Amniotic stem cell (primary cell): ENCODE measurements at regions not wholly inside any gene's neighbourhood (a gene's known extent, or its start where the extent isn't known, plus 50 kb on each side); places are given as distances from the start of the nearest gene placed in this dataset.
"Not testable (repeated sequence)": the region's sequence is repeated elsewhere in the genome, so short reads cannot be mapped to it uniquely, and the experiment has no call there.

Experiments
- DNase-seq: peaks from one replicate; lab custom pipeline; 2025; lab: John Stamatoyannopoulos, UW

DNA sequence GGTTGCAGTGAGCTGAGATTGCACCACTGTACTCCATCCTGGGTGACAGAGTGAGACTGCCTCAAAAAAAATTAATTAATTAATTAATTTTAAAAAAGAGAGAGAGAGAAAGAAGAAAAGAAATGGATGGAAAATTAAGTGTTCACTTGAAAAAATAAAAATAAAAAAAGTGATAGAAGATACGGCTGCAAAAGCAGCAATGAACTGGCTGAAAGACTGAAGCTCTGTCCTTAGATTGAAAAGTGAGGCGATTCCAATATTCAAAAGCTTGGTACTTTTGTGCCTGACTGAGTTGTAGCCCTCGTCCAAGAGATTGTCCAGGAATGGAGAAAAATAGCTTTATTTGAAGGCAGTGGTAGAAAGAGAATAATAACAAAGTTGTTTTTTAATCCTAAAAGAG is 154.6 kb downstream of the ADSS2 start:
- DNase-seq, result no peak

DNA sequence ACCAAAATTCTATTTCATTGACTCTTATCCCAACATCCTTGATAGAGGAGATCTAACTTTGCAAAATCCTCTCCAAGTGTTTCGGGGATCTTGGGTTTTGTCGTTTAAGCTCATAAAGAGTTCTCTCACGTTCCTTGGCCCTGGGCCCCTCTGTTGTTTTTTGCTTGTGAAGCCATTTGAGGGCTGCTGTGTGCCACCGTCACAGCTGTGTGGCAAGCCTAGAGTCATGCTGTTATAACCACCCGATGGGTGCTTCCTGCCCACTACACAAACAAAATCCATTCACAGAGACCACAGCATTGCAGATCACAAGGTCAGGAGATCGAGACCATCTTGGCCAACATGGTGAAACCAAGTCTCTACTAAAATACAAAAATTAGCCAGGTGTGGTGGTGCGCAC is 154.1 kb downstream of the ADSS2 start:
- no peak for DNase-seq

DNA sequence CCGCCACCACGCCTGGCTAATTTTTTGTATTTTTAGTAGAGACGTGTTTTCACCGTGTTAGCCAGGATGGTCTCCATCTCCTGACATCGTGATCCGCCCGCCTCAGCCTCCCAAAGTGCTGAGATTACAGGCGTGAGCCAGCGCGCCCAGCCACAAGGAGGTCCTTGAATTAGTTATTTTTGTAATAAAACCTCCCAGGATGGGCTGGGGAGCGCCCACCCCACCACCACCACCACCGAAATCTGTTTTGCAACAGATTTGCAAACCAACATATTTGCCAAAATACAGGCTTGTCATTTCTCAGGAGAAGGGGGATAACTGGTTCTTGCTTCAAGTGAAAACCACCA is 151.7 kb downstream of the ADSS2 start:
- DNase-seq, result not testable (repeated sequence)

DNA sequence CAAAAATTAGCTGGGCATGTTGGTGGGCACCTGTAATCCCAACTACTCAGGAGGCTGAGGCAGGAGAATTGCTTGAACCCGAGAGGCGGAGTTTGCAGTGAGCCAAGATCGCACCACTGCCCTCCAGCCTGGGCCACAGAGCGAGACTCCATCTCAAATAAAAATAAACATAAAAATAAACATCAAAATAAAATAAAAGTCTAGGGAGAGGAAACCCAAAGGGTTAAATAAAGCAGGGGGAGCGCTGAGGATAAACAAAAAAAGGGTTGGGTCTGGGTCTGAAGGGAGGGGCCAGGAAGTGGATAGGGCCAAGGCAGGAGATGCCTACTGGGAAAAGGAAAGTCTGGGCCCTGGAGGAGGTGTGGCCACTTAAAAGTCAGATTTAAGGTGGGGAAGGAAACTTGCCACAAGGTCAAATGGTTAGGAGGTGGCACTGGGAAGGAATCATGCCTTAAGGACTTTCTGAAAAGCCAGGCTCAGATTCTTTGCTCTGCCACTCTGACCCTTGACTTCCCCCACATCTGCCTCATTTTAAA is 150.0 kb downstream of the ADSS2 start:
- DNase-seq, result no peak

DNA sequence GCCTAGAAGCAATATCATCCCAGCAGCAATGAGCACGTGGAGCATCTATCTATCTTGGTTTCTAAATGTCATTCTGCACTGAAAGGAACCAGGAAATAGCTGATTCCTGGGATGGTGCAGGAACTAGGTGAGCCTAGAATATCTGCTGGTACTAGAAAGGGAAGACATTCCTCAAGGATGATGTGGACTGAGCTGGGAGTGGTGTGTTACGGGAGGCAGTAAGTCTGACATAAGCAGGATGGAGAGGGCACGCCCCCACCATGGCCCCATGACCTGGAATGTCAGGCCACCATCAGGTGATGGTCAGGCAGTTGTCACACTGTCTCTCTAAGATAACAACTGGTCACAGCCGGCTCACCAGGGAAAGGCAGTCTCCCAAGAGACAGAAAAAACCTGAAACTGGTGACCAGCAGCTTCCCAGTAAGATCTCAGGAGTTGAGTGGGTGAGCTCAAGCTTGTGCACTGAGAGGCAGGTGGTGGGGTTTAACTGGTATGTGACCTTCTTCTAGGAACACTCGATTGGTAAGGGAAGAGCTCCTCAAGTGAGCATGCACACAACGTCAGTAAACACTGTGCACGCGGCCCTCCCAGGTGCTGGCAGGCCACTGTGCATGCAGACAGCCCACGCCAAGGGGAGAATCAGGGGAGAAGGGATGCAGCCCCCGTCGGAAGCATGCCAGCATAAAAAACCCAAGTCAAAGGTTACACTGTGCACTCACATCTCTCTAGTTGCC is 148.7 kb downstream of the ADSS2 start:
- DNase-seq, result no peak

DNA sequence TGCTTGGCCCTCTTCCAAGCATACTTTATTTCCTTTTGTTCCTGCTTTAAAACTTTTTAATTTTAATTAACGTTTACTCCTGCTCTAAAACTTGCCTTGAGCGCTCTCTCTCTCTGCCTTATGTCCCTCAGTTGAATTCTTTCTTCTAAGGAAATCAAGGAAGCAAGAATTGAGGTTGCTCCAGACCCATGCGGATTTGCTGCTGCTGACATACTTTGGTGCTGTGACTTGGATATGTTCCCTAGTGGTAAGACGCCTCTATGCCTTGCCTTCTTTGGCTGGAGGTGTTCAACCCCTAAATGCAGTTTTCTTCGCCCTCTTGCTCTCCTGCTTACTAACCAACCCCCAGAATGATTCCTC is 148.1 kb downstream of the ADSS2 start:
- DNase-seq, result no peak

DNA sequence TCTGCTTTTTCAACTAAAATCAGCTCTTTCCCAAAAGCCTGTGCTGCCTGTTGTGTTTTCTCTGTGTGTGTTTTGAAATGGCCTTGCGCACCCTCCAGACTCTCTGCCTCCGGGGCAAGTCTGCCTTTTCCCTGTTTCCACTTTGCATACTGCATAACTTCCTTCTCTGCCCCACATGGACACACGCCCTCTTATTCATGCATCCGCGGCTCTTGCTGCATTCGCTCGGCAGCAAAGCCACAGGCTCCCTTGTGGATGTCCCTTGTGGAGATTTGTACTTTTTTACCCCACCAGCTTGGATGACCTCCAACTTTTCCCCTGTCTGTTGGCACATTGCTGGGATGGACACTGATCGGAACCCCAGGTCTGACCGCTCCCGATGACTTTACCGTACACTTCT is 147.6 kb downstream of the ADSS2 start:
- DNase-seq, result no peak

DNA sequence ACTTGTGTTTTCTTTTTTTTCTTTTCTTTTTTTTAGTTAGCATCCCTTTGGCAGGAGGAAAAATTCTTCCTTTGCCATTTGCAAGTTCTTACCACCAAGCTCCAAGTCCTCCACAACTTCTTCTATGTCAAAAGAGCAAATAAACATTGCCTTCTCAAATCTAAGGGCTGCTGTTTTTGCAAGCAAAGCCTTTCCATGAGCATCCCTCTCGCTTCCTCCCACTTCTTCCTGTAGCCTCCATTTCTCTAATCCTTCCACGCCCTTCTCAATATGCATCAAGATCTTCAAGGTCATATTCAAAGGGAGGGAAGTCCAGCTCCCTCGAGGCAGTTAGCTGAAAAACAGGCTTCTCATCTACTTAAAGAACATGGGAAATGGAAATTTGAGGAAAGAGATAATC is 147.1 kb downstream of the ADSS2 start:
- DNase-seq, result no peak

DNA sequence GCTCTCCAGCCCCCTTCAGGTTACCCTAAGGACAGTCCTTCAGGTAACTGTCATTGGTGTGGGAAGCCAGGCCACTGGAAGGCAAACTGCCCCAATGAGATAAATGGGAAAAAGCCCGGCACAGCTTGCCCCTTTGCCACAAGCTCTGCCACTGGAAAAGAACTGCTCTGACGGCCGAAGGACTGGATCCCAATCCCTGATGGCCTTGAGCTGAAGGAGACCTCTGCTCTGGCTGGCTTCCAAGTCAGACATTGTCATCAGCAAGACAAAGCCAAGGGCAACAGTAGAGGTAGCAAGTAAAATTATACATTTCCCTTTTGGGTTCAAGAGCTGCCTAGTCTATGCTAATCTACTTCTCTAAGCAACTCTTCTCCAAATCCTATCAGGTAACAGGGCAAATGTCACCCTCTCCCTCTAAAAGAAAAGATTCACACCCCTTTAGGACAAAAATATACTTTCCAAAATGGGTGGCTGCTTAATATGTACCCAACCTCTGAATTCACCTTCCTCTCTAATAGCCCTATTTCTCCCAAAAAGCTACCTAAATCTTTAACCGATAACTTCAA is 145.8 kb downstream of the ADSS2 start:
- no peak for DNase-seq

DNA sequence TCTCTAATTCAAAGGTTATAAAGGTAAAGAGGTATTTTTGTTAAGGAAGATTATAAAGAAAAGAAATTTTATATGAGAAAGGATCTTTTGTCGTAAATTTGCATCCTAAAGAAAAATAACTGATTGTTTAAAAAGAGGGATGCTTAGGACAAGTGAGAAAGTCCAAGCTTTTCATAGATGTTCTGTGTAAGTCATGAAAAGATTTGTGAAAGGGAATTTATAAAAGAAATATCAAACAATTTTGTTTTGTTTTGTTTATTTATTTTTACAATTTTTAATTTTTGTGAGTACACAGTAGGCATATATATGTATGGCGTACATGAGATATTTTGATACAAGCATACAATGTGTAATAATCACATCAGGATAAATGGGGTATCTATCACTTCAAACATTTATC is 145.2 kb downstream of the ADSS2 start:
- no peak for DNase-seq

DNA sequence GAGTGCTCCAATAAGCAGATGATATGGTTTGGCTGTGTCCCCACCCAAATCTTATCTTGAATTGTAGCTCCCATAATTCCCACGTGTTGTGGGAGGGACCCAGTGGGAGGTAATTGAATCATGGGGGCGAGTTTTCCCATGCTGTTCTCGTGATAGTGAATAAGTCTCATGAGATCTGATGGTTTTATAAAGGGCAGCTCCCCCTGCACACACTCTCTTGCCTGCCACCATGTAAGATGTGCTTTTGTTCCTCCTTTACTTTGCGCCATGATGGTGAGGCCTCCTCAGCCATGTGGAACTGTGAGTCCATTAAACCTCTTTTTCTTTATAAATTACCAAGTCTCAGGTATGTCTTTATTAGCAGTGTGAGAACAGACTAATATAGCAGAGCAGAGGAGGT is 142.5 kb downstream of the ADSS2 start:
- DNase-seq, result not testable (repeated sequence)

DNA sequence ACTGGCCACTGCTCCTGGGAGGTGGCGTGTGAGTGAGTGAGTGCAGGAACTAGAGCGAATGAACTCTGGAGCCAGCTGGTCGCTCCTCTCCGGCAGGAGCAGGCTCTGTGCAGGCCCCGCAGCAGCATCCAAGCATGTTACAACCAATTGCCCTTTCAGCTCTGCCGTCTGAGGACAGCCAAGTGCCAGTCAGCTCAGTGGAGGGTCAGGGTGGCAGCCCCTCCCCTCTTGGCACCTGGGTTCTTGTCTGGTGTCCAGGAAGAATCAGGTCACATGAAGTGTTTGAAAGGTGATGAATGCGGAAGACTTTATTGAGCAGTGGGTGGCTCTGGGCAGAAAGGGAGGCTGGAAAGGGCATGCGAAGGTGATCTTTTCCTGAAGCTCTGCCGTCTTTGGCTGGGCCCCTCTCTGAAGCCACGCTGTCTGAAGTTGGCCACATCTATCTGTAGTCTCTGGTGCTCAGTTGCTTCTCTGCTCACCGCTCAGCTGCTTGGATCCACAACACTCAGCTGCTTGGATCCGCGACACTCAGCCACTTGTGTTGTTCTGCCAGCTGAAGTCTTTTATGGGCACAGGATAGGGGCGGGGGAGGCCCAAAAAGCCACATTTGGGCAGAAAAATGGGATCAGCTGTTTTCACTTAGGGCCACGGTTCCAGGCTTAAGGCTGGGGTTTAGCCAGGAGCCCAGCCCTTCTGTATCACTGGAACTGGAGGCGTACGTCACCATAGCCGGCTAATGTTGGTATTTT is 139.8 kb downstream of the ADSS2 start:
- DNase-seq, result no peak

DNA sequence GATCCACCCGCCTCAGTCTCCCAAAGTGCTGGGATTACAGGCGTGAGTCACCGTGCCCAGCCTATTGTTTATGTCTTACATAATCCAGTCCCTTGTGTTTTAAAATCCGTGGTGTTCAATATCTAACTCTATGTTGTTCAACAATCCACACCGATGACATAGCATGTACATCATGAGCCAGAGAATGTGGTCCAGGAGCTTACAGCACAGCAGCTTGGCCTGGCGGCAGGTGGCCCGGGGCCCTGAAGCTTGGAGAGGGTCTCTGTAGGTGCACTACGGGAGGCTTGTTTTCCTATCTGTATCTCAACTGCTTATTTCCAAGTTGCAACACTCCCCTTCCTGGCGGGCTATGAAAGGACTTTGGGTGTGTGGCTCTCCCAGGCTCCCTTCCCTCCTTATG is 138.4 kb downstream of the ADSS2 start:
- DNase-seq, result no peak

DNA sequence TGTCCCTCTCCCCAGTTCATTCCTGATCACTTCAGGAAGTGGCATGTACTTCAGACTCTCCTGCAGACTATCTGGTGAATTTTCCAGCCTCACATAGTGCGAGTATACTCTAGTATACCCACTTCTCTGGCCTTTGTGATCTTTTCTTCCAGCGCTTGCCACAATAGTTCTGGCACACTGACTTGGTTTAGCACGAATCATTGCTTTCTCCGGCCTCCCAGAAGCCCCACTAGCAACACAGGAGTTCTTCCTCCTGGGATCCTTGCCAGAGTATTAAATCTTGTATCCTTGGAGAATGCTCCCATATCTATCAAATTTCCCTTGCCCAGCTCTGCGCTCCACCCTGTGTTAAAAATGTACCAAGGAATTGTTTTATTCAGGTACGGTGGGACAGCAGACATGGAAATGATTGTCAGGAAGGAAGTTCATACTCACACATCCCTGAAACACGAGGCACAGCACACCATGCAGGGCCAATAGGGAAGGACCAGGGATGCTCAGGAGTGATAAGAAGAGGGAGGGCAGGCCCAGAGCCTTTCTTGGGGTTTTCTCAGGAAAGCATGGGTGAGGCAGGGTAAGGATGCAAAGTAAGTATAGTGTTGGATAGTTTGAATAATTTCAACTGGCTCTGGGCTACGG is 136.7 kb downstream of the ADSS2 start:
- no peak for DNase-seq

DNA sequence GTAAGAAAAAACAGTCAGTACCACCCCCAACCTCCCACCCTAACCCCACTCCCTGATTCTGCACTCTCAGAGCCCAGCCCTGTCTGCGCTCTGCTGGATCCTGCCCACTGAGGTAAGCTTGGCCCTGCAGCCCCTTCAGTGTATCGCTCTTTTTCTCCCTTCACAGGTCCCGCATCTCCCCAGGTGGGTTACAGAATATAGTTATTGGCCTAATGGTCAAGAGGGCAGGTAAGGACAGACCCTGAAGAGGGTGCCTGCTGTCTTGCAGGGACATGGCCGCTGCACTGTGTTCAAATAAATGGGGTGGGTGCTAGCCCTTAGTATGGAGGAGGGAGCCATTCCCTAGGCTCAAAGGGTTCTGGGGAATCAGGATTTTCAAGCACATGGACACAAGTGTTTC is 135.7 kb downstream of the ADSS2 start:
- no peak for DNase-seq

DNA sequence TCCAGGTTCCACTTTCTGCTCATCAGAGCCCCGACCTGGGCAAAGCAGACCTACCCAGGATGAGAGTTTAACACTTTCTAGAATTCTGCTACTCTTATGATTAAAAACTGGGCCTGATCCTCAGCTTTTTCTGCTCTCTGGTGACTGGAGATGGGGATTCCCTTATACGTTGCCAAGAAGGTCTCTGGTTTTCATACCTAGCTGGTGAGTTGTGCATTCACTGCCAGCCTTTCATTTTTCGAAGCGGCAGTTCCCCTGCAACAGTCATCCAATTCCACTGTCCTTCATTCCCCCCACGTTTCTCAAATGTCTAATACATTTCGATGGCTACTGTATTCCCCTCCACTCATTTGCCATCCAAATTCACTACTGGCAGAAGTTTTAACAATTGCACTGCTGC is 135.3 kb downstream of the ADSS2 start:
- no peak for DNase-seq

DNA sequence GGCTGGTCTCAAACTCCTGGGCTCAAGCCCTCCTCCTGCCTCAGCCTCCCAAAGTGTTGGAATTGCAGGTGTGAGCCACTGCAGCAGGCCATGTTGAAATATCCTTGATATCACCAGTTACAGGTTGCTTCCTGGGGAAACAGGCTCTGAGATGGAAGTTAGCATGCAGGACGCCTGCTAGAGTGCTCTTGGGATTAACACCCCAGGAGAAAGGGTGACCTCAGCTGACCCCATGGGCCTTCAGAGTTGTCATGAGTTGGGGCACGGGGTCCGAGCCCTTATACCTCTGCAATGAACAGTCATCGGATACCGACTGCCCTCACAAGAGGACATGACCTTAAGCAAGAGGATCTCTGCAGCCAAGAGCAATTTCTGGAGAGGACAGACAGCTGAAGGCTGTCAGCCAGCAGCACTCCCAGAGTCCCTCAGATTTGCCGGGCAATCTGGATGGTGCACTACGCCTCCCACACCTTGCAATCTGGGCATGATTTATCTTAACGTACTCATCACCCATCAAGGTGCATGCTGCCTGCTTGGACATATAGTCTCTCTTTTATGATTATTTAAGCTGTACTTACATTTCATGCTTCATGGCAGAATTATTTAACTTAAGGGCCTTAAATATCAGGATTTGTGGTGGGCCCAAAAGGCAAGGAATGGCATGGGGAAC is 134.6 kb downstream of the ADSS2 start:
- DNase-seq, result no peak

DNA sequence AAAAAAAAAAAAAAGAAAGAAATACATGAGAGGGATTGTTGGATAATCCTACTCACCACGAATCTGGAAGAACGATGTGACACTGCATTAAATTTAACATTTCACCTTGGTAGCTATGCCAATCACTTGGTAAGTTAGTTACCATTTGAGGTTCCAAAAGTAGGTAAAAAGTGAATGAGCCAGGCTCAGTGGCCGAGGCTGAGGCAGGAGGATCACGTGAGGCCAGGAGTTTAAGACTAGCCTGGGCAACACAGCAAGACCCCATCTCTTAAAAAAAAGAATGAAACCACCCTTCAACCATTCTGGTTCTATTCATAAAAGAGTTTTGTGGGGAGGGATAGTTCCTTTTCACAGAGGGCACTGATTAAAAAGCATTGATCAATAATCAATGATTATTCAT is 133.6 kb downstream of the ADSS2 start:
- no peak for DNase-seq

DNA sequence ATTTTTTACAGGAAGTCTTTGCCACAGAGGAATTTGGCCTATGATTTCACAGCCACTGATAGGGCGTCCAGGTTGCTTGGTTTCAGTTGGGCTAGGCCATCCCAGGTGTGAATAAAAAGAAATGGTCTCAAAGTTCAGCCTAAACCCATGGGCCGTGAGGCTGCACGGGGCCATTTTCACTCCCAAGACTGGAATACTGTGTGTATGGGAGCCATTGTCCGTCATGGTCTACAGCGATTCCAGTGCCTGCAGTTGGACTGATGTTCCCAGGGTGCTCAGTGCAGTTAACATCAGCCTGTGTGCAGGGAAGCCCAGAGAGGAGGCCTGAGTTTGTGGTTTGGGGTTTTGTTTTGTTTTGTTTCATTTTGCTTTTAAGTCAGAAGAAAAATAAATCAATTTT is 133.2 kb downstream of the ADSS2 start:
- DNase-seq, result no peak

DNA sequence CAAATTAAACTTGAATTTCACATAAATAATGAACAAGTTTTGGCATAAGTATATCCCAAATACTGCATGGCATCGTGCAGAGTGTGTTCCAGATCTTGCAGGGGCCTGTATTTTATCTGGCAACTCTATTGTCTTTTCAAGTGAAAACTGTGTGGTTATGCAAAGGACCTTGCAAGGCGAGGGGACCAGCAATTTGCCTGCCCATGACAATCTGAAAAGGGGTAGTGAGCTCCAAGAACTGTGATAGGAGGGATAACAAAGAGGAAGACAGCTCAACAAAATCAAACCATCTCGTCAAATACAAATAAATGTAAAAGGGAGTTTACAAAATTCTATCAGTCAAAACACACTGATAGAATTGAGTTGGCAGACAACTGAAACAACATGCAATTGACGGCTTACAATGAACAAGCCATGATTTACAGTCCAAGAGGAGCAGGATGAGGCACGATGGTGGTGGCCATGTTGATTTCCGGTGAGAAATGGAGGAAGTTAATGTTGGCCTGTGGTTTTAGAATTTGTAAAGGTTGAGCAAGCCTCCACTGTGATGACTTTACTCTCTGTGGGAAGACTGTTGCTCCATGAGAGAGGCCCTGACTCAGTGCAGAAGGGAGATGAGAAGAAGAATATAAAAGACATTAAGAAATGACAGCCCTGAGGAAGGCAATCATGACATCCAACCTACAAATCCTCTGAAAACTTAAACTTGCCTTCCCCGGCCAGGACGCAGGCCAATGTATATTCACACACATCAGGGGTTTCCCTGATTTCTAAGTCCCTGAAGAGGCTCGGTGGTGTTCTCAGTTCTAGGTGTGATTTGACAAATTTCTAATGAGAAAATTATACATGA is 132.2 kb downstream of the ADSS2 start:
- no peak for DNase-seq

DNA sequence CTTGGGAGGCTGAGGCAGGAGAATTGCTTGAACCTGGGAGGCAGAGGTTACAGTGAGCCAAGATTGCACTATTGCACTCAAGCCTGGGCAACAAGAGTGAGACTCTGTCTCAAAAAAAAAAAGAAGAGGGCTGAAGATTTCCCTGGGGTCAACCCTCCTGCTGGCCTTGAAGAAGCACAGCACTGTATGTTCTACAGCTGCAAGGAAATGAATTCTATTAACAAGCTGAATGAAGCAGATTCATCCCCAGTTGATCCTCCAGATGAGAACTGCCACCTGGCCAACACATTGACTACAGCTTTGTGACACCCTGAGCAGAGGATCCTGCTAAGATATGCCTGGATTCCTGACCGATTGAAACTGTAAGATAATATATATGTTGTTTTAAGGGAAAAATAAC is 129.5 kb downstream of the ADSS2 start:
- no peak for DNase-seq
